ENCODE measurements at regions not wholly inside any gene's neighbourhood (a gene's known extent, or its start where the extent isn't known, plus 50 kb on each side); places are given as distances from the start of the nearest gene placed in this dataset.
"Not testable (repeated sequence)": the region's sequence is repeated elsewhere in the genome, so short reads cannot be mapped to it uniquely, and the experiment has no call there.

DNA sequence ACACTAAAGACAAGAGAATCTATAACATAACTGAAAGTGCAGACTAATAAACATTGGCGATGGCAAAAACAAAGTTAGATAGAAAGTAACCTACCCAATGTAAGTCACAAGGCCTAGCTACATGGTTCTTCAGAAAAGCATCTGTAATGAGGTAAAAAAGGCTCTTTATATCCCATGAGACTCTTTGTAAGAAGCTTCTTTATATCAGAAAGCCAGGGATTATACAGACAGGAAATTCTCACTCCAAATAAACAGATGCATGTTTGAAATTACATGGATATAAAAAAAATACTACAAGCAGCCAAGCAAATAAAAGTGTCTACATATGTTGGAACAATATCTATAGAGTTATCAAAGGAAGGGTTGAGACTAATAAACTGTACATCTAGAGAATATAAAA lies 284.9 kb upstream of the NRSN1 start:
- DNase-seq (ENCODE audit: low read depth), result no peak
- H3K4me3 ChIP-seq (ENCODE audit: low read depth, low read length), result no peak overlapping the region
- TF ChIP-seq, protein P1, sequence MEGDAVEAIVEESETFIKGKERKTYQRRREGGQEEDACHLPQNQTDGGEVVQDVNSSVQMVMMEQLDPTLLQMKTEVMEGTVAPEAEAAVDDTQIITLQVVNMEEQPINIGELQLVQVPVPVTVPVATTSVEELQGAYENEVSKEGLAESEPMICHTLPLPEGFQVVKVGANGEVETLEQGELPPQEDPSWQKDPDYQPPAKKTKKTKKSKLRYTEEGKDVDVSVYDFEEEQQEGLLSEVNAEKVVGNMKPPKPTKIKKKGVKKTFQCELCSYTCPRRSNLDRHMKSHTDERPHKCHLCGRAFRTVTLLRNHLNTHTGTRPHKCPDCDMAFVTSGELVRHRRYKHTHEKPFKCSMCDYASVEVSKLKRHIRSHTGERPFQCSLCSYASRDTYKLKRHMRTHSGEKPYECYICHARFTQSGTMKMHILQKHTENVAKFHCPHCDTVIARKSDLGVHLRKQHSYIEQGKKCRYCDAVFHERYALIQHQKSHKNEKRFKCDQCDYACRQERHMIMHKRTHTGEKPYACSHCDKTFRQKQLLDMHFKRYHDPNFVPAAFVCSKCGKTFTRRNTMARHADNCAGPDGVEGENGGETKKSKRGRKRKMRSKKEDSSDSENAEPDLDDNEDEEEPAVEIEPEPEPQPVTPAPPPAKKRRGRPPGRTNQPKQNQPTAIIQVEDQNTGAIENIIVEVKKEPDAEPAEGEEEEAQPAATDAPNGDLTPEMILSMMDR (conservative IDR thresholded peaks at IDR 0.05; ENCODE audit: low read depth, low read length), result no peak

DNA sequence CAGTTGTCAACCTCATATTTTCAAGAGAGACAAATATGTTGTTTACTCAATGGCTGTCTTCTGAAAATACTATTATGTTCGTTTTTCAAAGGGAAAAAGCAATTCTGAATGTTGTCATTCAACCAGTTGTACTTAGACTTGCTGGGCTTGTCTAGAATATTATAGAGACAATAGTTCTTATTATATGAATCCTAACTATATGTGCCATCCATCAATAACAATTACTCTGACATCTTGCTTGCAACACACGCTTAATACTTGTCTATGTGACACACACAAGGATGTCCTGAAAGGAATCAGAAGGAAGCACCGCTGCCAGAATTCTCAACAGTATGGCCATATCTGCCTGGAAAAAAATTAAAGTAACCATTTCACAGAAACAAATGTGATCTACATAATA lies 283.3 kb upstream of the NRSN1 start:
- TF ChIP-seq, protein P1 (conservative IDR thresholded peaks at IDR 0.05; ENCODE audit: low read depth, low read length), result no peak
- no peak for DNase-seq (ENCODE audit: low read depth)
- no peak overlapping the region for H3K4me3 ChIP-seq (ENCODE audit: low read depth, low read length)

DNA sequence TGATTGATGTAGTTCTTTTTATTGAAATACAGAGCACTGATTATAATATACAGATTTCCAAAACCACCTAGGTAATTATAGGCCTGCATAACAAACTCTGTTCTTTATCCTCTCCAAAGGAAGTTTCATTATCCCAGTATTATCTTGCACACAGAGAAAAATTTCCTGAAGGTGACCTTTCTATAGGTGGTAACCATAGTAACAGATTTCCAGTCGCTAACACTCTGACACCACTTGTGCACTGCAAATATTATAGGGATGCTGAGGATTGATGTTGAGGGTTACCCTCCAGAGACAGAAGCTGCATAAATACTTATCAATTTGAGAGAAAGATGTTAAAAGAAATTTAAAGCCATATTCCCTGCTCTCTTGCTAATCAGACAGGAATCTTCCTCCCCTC lies 274.5 kb upstream of the NRSN1 start:
- DNase-seq (ENCODE audit: low read depth), result no peak
- TF ChIP-seq, protein P1 (conservative IDR thresholded peaks at IDR 0.05; ENCODE audit: low read depth, low read length), result no peak
- no peak overlapping the region for H3K4me3 ChIP-seq (ENCODE audit: low read depth, low read length)

DNA sequence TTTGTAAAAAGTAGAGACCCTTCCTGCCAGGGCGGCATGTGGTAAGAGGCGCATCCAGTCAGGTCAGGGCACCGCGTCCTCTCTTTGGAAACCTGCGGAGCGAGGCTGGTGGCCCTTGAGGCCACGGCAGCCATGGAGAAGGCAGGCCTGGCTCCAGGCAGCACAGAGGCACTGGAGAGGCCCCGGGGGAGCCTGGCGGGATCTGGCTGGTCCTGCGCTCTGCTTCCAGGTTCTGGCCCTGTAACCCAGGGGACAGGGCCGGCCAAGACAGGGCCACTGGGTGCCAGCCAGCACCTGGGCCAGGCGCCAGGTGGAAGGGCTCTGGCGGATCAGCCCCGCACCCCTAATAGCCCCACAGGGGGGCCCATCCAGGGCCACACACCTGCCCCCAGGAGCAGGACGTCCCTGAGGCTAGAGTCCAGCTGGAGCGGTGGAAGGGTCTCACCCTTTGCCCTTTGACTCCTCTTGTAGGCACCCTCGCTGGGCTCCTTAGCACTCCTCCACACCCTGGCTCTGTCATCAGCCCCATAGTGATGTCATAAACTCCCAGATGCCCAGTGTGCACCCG lies 272.4 kb upstream of the NRSN1 start:
- H3K4me3 ChIP-seq (ENCODE audit: low read depth, low read length); DNase-seq (ENCODE audit: low read depth): not testable (repeated sequence)

DNA sequence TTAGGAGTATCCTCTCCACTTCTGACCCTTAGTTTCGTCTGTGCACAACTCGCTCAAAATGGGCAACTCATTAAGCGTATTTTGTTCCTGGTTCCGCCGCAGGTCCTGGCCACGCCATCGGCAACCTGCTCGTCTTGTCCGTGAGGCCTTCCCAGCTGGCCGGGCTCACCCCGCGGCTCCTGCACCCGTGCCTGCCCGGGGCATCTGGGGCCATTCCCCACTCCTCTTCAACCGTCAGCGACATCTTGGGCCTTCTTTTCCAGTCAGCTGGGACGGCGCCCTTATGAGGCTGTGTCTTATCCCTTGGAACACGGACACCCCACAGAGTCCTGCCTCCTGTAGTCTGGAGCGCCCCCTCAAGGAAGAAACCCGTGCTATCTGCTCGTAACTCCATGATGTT lies 271.9 kb upstream of the NRSN1 start:
- not testable (repeated sequence) for H3K4me3 ChIP-seq (ENCODE audit: low read depth, low read length)

DNA sequence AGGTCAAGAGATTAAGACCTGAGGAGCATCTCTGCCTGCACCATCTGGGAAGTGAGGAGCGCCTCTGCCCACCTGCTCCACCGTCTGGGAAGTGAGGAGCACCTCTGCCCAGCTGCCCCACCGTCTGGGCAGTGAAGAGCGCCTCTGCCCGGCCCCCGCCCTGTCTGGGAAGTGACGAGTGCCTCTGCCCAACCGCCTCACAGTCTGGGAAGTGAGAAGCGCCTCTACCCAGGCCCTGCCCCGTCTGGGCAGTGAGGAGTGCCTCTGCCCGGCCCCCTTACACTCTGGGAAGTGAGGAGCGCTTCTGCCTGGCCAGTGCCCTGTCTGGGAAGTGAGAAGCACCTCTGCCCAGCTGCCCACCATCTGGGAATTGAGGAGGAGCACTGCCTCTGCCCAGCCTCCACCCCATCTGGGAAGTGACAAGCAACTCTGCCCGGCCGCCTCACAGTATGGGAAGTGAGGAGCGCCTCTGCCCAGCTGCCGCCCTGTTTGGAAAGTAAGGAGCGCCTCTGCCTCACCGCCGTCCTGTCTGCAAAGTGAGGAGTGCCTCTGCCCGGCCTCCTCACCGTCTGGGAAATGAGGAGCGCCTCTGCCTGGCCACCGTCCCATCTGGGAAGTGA lies 270.4 kb upstream of the NRSN1 start:
- TF ChIP-seq, protein P1 (conservative IDR thresholded peaks at IDR 0.05; ENCODE audit: low read depth, low read length), result no peak
- DNase-seq (ENCODE audit: low read depth), result no peak
- no peak overlapping the region for H3K4me3 ChIP-seq (ENCODE audit: low read depth, low read length)

More for the DNA sequence above, 271.9 kb upstream of the NRSN1 start:
- not testable (repeated sequence) for DNase-seq (ENCODE audit: low read depth)

DNA sequence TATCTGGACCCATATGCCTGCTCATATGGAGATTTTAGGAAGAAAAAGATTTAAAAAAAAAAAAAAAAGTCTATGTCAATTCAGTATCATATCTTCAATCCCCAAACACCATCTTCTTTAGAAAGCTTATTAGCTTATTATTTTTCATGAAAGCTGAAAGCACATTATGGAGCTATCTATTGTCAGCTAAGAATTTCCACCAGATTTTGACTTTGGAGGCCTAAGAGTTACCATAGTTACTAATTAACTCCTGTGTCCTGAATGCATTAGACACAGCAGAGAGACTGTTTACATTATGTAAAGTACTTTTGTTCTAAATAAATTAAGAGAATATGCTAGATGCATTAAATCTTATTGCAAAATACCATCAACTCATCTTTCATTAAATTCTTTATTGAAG lies 255.5 kb upstream of the NRSN1 start:
- H3K4me3 ChIP-seq (ENCODE audit: low read depth, low read length), result no peak overlapping the region
- no peak for DNase-seq (ENCODE audit: low read depth)
- TF ChIP-seq, protein P1 (conservative IDR thresholded peaks at IDR 0.05; ENCODE audit: low read depth, low read length), result no peak

DNA sequence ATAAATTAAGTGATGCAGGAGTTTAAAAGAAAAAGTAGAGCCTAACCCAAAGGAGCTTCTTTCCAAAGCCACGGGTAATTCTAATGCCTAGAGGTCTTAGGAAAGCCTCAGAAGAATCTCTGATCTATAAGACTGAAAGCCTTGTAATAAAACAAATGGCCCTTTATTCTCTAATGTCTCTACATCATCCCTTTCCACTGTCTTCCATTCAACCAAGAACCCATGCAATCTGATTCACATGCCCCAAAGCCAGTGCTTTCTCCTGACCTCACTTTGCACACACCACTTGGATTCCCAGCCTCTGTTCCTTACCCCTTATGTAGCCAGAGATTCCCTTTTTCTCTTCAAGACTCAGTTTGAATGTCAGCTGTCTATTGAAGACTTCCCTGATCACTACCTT lies 252.9 kb upstream of the NRSN1 start:
- TF ChIP-seq, protein P1 (conservative IDR thresholded peaks at IDR 0.05; ENCODE audit: low read depth, low read length), result no peak
- no peak for DNase-seq (ENCODE audit: low read depth)
- no peak overlapping the region for H3K4me3 ChIP-seq (ENCODE audit: low read depth, low read length)
